Natural killer cell (primary cell): ENCODE measurements at regions not wholly inside any gene's neighbourhood (a gene's known extent, or its start where the extent isn't known, plus 50 kb on each side); places are given as distances from the start of the nearest gene placed in this dataset.

ENCODE experiments used
- ATAC-seq, 3 donors: fragments of 150-1000 bp in 2 of 3; fragments of 200-7000 bp in 1 of 3; cut with Tn5 transposase; 1 replicate in 1 of 3; 2 replicates in 2 of 3; pipeline ENCODE4 v1.10.0; 2021; ENCODE audit warnings: mild to moderate bottlenecking in 2 of 3, moderate library complexity in 2 of 3
- DNase-seq, 2 donors: peaks; one replicate each; pipeline versions ENCODE4 v3.0.0 to v3.0.0-alpha.2; 2013 to 2021; ENCODE audit warnings: mixed read lengths in 1 of 2
- H3K27ac ChIP-seq: one replicate; pipeline ENCODE4 v1.5.1; 2013; ENCODE audit warnings: mild to moderate bottlenecking, low read length
- H3K27me3 ChIP-seq: one replicate; pipeline ENCODE4 v1.6.1; 2013; ENCODE audit warnings: low read length; ENCODE audit not compliant: control insufficient read depth, insufficient read depth
- H3K36me3 ChIP-seq: one replicate; pipeline ENCODE4 v1.6.1; 2013; ENCODE audit warnings: low read length; ENCODE audit not compliant: control insufficient read depth, insufficient read depth
- H3K4me1 ChIP-seq: one replicate; pipeline ENCODE4 v1.6.1; 2013; ENCODE audit warnings: low read length; ENCODE audit not compliant: control insufficient read depth, insufficient read depth
- H3K4me3 ChIP-seq: one replicate; pipeline ENCODE4 v1.5.1; 2013; ENCODE audit warnings: low read length
- H3K9me3 ChIP-seq: one replicate; pipeline ENCODE4 v1.6.1; 2013; ENCODE audit warnings: low read length; ENCODE audit not compliant: control insufficient read depth, insufficient read depth
- H3K27ac Mint-ChIP-seq, 2 donors: one replicate each; pipeline ENCODE4 v1.8.0; 2022; ENCODE audit warnings: mild to moderate bottlenecking in 2 of 2, mixed read lengths in 2 of 2, moderate library complexity in 1 of 2
- H3K27me3 Mint-ChIP-seq, 2 donors: one replicate each; pipeline ENCODE4 v1.8.0; 2022; ENCODE audit warnings: low read depth in 2 of 2, mixed read lengths in 2 of 2
- H3K36me3 Mint-ChIP-seq: one replicate; pipeline ENCODE4 v1.8.0; 2022; ENCODE audit warnings: mixed read lengths
- H3K4me1 Mint-ChIP-seq, 2 donors: one replicate each; pipeline ENCODE4 v1.8.0; 2022; ENCODE audit warnings: mixed read lengths in 2 of 2
- H3K4me3 Mint-ChIP-seq: one replicate; pipeline ENCODE4 v1.8.0; 2022; ENCODE audit warnings: mild to moderate bottlenecking, moderate library complexity, mixed read lengths
- H3K9me3 Mint-ChIP-seq, 2 donors: one replicate each; pipeline ENCODE4 v1.8.0; 2022; ENCODE audit warnings: mixed read lengths in 2 of 2
- WGBS: methylation state at CpG from one replicate; pipeline ENCODE4 v1.1.7; 2013; ENCODE audit warnings: missing lambda C conversion rate; ENCODE audit not compliant: insufficient coverage; 5-methylcytosine and 5-hydroxymethylcytosine counted together
- intact Hi-C: fragments of 100-400 bp; cut with micrococcal nuclease; formaldehyde crosslinking; loops from one replicate; pipeline ENCODE4 v1.14.2; 2022
- TF ChIP-seq, protein P1 (sequence below): fragments of 200-600 bp; IDR thresholded peaks from one replicate; pipeline ENCODE4 v1.8.0; 2022; ENCODE audit warnings: antibody characterized with exemption

DNA sequence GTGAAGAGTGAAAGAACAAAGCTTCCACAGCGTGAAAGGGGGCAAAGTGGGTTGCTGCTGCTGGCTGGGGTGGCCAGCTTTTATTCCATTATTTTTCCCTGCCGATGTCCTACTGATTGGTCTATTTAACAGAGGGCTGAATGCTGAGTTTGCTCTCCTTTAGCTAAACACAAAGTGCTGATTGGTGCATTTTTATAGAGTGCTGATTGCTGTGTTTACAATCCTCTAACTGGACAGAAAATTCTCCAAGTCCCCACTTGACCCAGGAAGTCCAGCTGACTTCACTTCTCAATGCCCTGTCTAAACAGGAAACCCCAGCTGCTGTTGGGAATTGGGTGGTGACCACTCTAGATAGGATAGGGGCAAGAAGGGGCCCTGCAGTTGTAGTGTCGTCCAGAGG lies 335.6 kb upstream of the RBMY1B start:
- WGBS = 87% methylated on average over 3 of the region's 3 CpGs
- DNase-seq (no peak), ATAC-seq (no peak)
- no peaks in the 10 kb centered on the region for H3K27me3 Mint-ChIP-seq
- H3K4me1 Mint-ChIP-seq = peaks cover 0 to 6% of the 10 kb centered on the region in 2 donors
- Histone ChIP-seq H3K4me1 (no peaks in the 10 kb centered on the region), H3K9me3 (no peaks in the 10 kb centered on the region), H3K36me3 (no peaks in the 10 kb centered on the region), H3K4me3 (no peak overlapping the region), H3K27ac (no peak overlapping the region), H3K27me3 (no peaks in the 10 kb centered on the region)
- peaks cover 0 to 2% of the 10 kb centered on the region in 2 donors for H3K9me3 Mint-ChIP-seq
- no peak overlapping the region for H3K27ac Mint-ChIP-seq
- H3K4me3 Mint-ChIP-seq = no peak overlapping the region
- no peaks in the 10 kb centered on the region for H3K36me3 Mint-ChIP-seq
- TF ChIP-seq, protein P1, sequence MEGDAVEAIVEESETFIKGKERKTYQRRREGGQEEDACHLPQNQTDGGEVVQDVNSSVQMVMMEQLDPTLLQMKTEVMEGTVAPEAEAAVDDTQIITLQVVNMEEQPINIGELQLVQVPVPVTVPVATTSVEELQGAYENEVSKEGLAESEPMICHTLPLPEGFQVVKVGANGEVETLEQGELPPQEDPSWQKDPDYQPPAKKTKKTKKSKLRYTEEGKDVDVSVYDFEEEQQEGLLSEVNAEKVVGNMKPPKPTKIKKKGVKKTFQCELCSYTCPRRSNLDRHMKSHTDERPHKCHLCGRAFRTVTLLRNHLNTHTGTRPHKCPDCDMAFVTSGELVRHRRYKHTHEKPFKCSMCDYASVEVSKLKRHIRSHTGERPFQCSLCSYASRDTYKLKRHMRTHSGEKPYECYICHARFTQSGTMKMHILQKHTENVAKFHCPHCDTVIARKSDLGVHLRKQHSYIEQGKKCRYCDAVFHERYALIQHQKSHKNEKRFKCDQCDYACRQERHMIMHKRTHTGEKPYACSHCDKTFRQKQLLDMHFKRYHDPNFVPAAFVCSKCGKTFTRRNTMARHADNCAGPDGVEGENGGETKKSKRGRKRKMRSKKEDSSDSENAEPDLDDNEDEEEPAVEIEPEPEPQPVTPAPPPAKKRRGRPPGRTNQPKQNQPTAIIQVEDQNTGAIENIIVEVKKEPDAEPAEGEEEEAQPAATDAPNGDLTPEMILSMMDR = no peak
- intact Hi-C loops = no loop called here

DNA sequence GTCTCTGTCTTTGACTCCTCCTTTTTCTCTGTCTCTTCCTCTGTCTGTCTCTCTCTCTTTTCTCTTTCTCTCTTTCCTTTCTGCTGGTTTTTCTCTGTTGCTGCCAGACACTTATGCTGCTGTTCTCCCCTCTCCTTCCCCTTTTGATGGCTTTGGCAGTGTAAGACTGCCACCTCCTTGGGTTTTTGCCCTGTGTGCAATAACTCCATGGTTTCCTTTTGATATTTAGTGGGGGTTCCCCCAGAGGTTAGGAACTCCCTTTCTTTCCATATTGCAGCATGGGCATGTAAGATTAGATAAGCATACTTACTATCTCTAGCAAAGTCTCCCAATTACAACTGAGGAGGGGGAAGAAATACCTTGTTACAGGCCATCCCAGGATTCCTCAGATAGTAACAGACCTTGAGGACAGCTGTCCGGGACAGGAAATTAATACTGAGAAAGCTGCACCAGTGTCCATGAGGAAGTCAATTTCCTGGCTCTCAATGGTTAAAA lies 333.8 kb upstream of the RBMY1B start:
- TF ChIP-seq, protein P1 = no peak
- intact Hi-C loops = no loop called here
- H3K4me1 ChIP-seq = no peaks in the 10 kb centered on the region
- H3K36me3 ChIP-seq = no peaks in the 10 kb centered on the region
- Mint-ChIP-seq H3K4me1 (peaks cover 0 to 6% of the 10 kb centered on the region in 2 donors), H3K4me3 (no peak overlapping the region), H3K9me3 (peaks cover 0 to 2% of the 10 kb centered on the region in 2 donors), H3K36me3 (no peaks in the 10 kb centered on the region), H3K27ac (no peak overlapping the region), H3K27me3 (no peaks in the 10 kb centered on the region)
- H3K27ac ChIP-seq = no peak overlapping the region
- no peak for ATAC-seq
- H3K27me3 ChIP-seq = no peaks in the 10 kb centered on the region
- 100% methylated on average over 1 of the region's 1 CpG for WGBS
- no peak for DNase-seq
- H3K9me3 ChIP-seq = no peaks in the 10 kb centered on the region
- H3K4me3 ChIP-seq = no peak overlapping the region

DNA sequence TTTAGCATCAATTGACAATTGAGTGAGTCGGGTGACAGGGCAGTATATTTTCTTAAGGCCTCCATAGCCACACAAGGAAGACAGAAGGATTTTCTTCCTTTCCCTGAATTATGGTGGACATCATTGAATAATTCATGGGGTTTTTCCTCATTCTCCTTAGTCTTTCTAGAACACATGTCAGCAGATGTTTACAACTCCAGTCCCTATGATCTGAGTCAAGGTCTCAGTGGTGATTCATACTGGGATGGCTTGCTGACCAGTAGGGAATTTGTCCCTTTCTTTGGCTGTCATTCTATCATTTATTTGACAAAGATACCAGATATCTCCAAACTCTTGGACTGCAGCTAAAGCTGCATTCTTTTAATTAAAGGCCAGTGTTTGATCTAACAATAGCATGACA lies 332.9 kb upstream of the RBMY1B start:
- no CpG with 5 or more reads among the region's 1 CpG for WGBS
- DNase-seq (no peak), ATAC-seq (no peak)
- no peaks in the 10 kb centered on the region for H3K27me3 ChIP-seq
- no peaks in the 10 kb centered on the region for H3K4me1 ChIP-seq
- H3K27me3 Mint-ChIP-seq = no peaks in the 10 kb centered on the region
- H3K27ac ChIP-seq = no peak overlapping the region
- peaks cover 0 to 2% of the 10 kb centered on the region in 2 donors for H3K9me3 Mint-ChIP-seq
- H3K4me1 Mint-ChIP-seq = peaks cover 0 to 6% of the 10 kb centered on the region in 2 donors
- no peaks in the 10 kb centered on the region for H3K9me3 ChIP-seq
- intact Hi-C loops = no loop called here
- no peak overlapping the region for H3K27ac Mint-ChIP-seq
- no peak overlapping the region for H3K4me3 Mint-ChIP-seq
- H3K36me3 ChIP-seq = no peaks in the 10 kb centered on the region
- TF ChIP-seq, protein P1 = no peak
- no peaks in the 10 kb centered on the region for H3K36me3 Mint-ChIP-seq
- no peak overlapping the region for H3K4me3 ChIP-seq

DNA sequence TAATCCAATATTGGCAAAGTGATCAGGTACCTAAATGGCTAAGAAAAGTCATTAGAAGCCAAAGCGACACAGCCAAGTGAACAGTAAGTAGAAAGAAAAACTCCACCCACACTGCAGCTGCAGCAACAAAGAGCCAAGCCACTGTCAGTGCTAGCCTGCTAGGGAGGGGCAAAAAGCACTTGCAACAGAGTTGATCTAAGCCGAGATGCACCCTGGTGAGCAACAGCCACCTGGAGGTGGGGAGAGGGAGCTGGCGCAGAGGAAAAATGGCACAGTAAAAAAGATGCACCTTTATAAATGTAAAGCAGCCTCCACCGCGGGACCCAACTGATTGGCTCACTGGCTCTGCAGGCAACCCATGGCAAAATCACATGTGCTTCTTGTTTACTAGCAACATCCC lies 330.2 kb upstream of the RBMY1B start:
- no peak overlapping the region for H3K4me3 ChIP-seq
- H3K27ac ChIP-seq = no peak overlapping the region
- intact Hi-C loops = no loop called here
- no peaks in the 10 kb centered on the region for H3K27me3 ChIP-seq
- no peaks in the 10 kb centered on the region for H3K36me3 ChIP-seq
- H3K4me1 ChIP-seq = no peaks in the 10 kb centered on the region
- WGBS = 61% methylated on average over 2 of the region's 5 CpGs
- no peaks in the 10 kb centered on the region for H3K36me3 Mint-ChIP-seq
- peaks cover 0 to 2% of the 10 kb centered on the region in 2 donors for H3K9me3 Mint-ChIP-seq
- no peaks in the 10 kb centered on the region for H3K27me3 Mint-ChIP-seq
- H3K27ac Mint-ChIP-seq = no peak overlapping the region
- DNase-seq (peak in 1 of 2 donors; percentile 72), ATAC-seq (no peak)
- H3K4me1 Mint-ChIP-seq = peaks cover 0 to 6% of the 10 kb centered on the region in 2 donors
- no peaks in the 10 kb centered on the region for H3K9me3 ChIP-seq
- H3K4me3 Mint-ChIP-seq = no peak overlapping the region
- TF ChIP-seq, protein P1 = no peak
